Liver (tissue), 8 donors: ENCODE measurements at regions not wholly inside any gene's neighbourhood (a gene's known extent, or its start where the extent isn't known, plus 50 kb on each side); places are given as distances from the start of the nearest gene placed in this dataset.

Experiments used
- DNase-seq: peaks from one replicate; pipeline ENCODE4 v3.0.0-alpha.2; 2017; ENCODE audit warnings: low spot score
- H3K27ac ChIP-seq, 2 donors: one replicate each; pipeline ENCODE4 v1.7.0; 2013; ENCODE audit warnings: inconsistent platforms in 2 of 2, low read length in 2 of 2, control low read depth in 1 of 2, low read depth in 1 of 2, mild to moderate bottlenecking in 1 of 2
- H3K27me3 ChIP-seq, 4 donors: one replicate each; pipeline versions ENCODE4 v1.6.1 to v1.7.0; 2013; ENCODE audit warnings: low read length in 3 of 4, inconsistent platforms in 1 of 4, mild to moderate bottlenecking in 1 of 4, moderate library complexity in 1 of 4; ENCODE audit not compliant: control insufficient read depth in 4 of 4, insufficient read depth in 4 of 4
- H3K36me3 ChIP-seq, 4 donors: one replicate each; pipeline versions ENCODE4 v1.6.1 to v1.7.0; 2013; ENCODE audit warnings: low read length in 3 of 4, mild to moderate bottlenecking in 3 of 4, low read depth in 1 of 4, moderate library complexity in 1 of 4; ENCODE audit not compliant: control insufficient read depth in 4 of 4, insufficient read depth in 3 of 4
- H3K4me1 ChIP-seq, 4 donors: one replicate each; pipeline versions ENCODE4 v1.6.1 to v1.7.0; 2013; ENCODE audit warnings: low read length in 3 of 4, mild to moderate bottlenecking in 3 of 4, moderate library complexity in 1 of 4; ENCODE audit not compliant: control insufficient read depth in 4 of 4, insufficient read depth in 4 of 4
- H3K4me3 ChIP-seq, 3 donors: one replicate each; pipeline versions ENCODE4 v1.6.1 to v1.7.0; 2013; ENCODE audit warnings: low read length in 3 of 3, control low read depth in 1 of 3, low read depth in 1 of 3, mild to moderate bottlenecking in 1 of 3
- H3K9ac ChIP-seq, 2 donors: one replicate each; pipeline ENCODE4 v1.7.0; 2013; ENCODE audit warnings: low read length in 2 of 2, mild to moderate bottlenecking in 2 of 2, moderate library complexity in 2 of 2, control low read depth in 1 of 2, low read depth in 1 of 2
- H3K9me3 ChIP-seq, 4 donors: one replicate each; pipeline versions ENCODE4 v1.6.1 to v1.7.0; 2013; ENCODE audit warnings: low read length in 3 of 4; ENCODE audit not compliant: control insufficient read depth in 4 of 4
- CTCF ChIP-seq: fragments of 150-350 bp; IDR thresholded peaks from 2 replicates; pipeline ENCODE4 v1.5.1; 2017; ENCODE audit warnings: improper control_type of control experiment, low read depth, low read length; ENCODE audit not compliant: missing input control
- FOXA1 ChIP-seq: IDR thresholded peaks from 2 replicates; pipeline ENCODE4 v1.6.1; 2016; ENCODE audit warnings: antibody characterized with exemption
- FOXA2 ChIP-seq: IDR thresholded peaks from 2 replicates; pipeline ENCODE4 v1.6.1; 2016; ENCODE audit warnings: antibody characterized with exemption
- GABPA ChIP-seq, 2 donors: IDR thresholded peaks in 1 of 2; conservative IDR thresholded peaks in 1 of 2; 2 replicates each; pipeline ENCODE4 v1.6.1; 2016; ENCODE audit warnings: antibody characterized with exemption in 2 of 2, mild to moderate bottlenecking in 1 of 2, moderate library complexity in 1 of 2
- HNF4A ChIP-seq, 2 donors: conservative IDR thresholded peaks; 2 replicates each; pipeline ENCODE4 v1.6.1; 2016; ENCODE audit warnings: antibody characterized with exemption in 2 of 2, mild to moderate bottlenecking in 2 of 2
- HNF4G ChIP-seq: IDR thresholded peaks from 2 replicates; pipeline ENCODE4 v1.6.1; 2016; ENCODE audit warnings: antibody characterized with exemption
- MAX ChIP-seq: IDR thresholded peaks from 2 replicates; pipeline ENCODE4 v1.6.1; 2016; ENCODE audit warnings: antibody characterized with exemption
- NR2F2 ChIP-seq: IDR thresholded peaks from 2 replicates; pipeline ENCODE4 v1.6.1; 2016; ENCODE audit warnings: antibody characterized with exemption
- RAD21 ChIP-seq, 2 donors: IDR thresholded peaks; 2 replicates each; pipeline ENCODE4 v1.6.1; 2016; ENCODE audit warnings: antibody characterized with exemption in 2 of 2, mild to moderate bottlenecking in 2 of 2
- REST ChIP-seq: IDR thresholded peaks from 2 replicates; pipeline ENCODE4 v1.6.1; 2016; ENCODE audit warnings: antibody characterized with exemption, mild to moderate bottlenecking
- RXRA ChIP-seq, 2 donors: IDR thresholded peaks; 2 replicates each; pipeline ENCODE4 v1.6.1; 2017 to 2018; ENCODE audit warnings: antibody characterized with exemption in 2 of 2, mild to moderate bottlenecking in 1 of 2
- SP1 ChIP-seq: IDR thresholded peaks from 2 replicates; pipeline ENCODE4 v1.6.1; 2018; ENCODE audit warnings: antibody characterized with exemption, mild to moderate bottlenecking
- YY1 ChIP-seq: IDR thresholded peaks from 2 replicates; pipeline ENCODE4 v1.6.1; 2016; ENCODE audit warnings: antibody characterized with exemption, mild to moderate bottlenecking
- ZBTB33 ChIP-seq: IDR thresholded peaks from 2 replicates; pipeline ENCODE4 v1.6.1; 2016; ENCODE audit warnings: antibody characterized with exemption
- WGBS: extraction: QIAGEN DNeasy Blood & Tissue Kit; methylation state at CpG from one replicate; pipeline ENCODE4 v1.1.7; 2013; 5-methylcytosine and 5-hydroxymethylcytosine counted together
- TF ChIP-seq, protein P1 (sequence below): IDR thresholded peaks from 2 replicates; pipeline ENCODE4 v1.6.1; 2016; ENCODE audit warnings: antibody characterized with exemption
- donor health status: healthy.
- donor health status: healthy.
- donor health status: healthy.
- donor health status: healthy.
- donor health status: healthy.

- WGBS, result 43% methylated on average over 1 of the region's 1 CpG
- Histone ChIP-seq H3K9ac (no peak overlapping the region), H3K27me3 (peaks cover 0 to 4% (median 0%) of the 10 kb centered on the region in 4 donors), H3K9me3 (no peaks in the 10 kb centered on the region), H3K27ac (no peak overlapping the region), H3K4me3 (no peak overlapping the region), H3K36me3 (no peaks in the 10 kb centered on the region), H3K4me1 (peaks cover 0 to 2% (median 0%) of the 10 kb centered on the region in 4 donors)
- no peak for TF ChIP-seq FOXA2
- no peak for TF ChIP-seq HNF4G
- no peak for TF ChIP-seq HNF4A (conservative IDR thresholded peaks at IDR 0.05)
- TF ChIP-seq SP1, result no peak
- no peak for TF ChIP-seq RXRA (IDR thresholded peaks at IDR 0.05)
- no peak for TF ChIP-seq MAX
- no peak for TF ChIP-seq ZBTB33
- TF ChIP-seq CTCF, result no peak
- TF ChIP-seq FOXA1, result no peak
- TF ChIP-seq REST, result no peak
- no peak for TF ChIP-seq RAD21 (IDR thresholded peaks at IDR 0.05)
- no peak for TF ChIP-seq NR2F2
- DNase-seq, result no peak
Measured at GRCh38 chr10:44477046-44477425, 92.1 kb upstream of the CXCL12 start.

DNA sequence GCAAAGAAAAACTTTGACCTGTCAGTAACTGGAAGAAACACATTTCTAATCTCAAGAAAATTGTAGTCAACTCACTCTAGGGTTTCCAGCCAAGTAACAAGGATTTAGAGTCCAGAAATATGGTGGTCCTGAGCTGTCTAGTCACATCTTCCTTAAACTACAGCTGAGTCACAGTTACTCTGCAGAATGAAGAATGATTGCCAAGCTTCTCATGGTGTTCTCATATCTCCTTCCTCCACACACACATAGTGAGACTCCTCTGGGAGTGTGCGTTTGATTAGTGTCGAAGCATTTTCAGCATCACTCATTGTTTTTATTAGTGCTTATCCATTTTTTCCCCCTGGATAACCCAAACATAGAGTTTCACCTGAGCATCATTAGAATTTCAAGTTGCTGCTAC lies 93.1 kb upstream of the CXCL12 start:
- WGBS, result 78% methylated on average over 2 of the region's 2 CpGs
- H3K36me3 ChIP-seq, result no peaks in the 10 kb centered on the region
- H3K4me1 ChIP-seq, result peaks cover 0 to 2% (median 0%) of the 10 kb centered on the region in 4 donors
- no peaks in the 10 kb centered on the region for H3K9me3 ChIP-seq
- H3K27ac ChIP-seq, result no peak overlapping the region
- peaks cover 0 to 4% (median 0%) of the 10 kb centered on the region in 4 donors for H3K27me3 ChIP-seq
- TF ChIP-seq YY1, result no peak
- TF ChIP-seq, protein P1, sequence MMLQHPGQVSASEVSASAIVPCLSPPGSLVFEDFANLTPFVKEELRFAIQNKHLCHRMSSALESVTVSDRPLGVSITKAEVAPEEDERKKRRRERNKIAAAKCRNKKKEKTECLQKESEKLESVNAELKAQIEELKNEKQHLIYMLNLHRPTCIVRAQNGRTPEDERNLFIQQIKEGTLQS, result no peak
- TF ChIP-seq GABPA (IDR thresholded peaks at IDR 0.05 in 1 of 2, conservative IDR thresholded peaks at IDR 0.05 in 1 of 2), result no peak
- no peak for TF ChIP-seq CTCF
- TF ChIP-seq MAX, result no peak
- TF ChIP-seq SP1, result no peak
- no peak for TF ChIP-seq HNF4A (conservative IDR thresholded peaks at IDR 0.05)
- TF ChIP-seq REST, result no peak
- TF ChIP-seq RAD21 (IDR thresholded peaks at IDR 0.05), result no peak
- no peak overlapping the region for H3K4me3 ChIP-seq
- no peak for DNase-seq
- H3K9ac ChIP-seq, result no peak overlapping the region
